ENCODE measurements at regions not wholly inside any gene's neighbourhood (a gene's known extent, or its start where the extent isn't known, plus 50 kb on each side); places are given as distances from the start of the nearest gene placed in this dataset.
A peak's percentile ranks its signal among the peaks of the same experiment; 100 is the strongest.
"Not testable (repeated sequence)": the region's sequence is repeated elsewhere in the genome, so short reads cannot be mapped to it uniquely, and the experiment has no call there.

GRCh38 chr1:149635290-149635899 lies 51.7 kb downstream of the PPIAL4C start:
- not testable (repeated sequence) for DNase-seq (ENCODE audit: low read depth in 2 of 2)

- DNase-seq (ENCODE audit: low read depth in 2 of 2): peak in 1 of 2 donors; percentile 58
These were observed 52.9 kb downstream of the PPIAL4C start for GRCh38 chr1:149636286-149637122.

GRCh38 chr1:149638481-149638880 lies 54.8 kb downstream of the PPIAL4C start:
- DNase-seq (ENCODE audit: low read depth in 2 of 2): not testable (repeated sequence)

GRCh38 chr1:149638901-149639658 lies 55.4 kb downstream of the PPIAL4C start:
- DNase-seq (ENCODE audit: low read depth in 2 of 2): not testable (repeated sequence)

- DNase-seq (ENCODE audit: low read depth in 2 of 2): not testable (repeated sequence)
These were observed 57.5 kb downstream of the PPIAL4C start for GRCh38 chr1:149641179-149641578.

- not testable (repeated sequence) for DNase-seq (ENCODE audit: low read depth in 2 of 2)
These were observed 61.2 kb downstream of the PPIAL4C start for GRCh38 chr1:149644818-149645217.

- not testable (repeated sequence) for DNase-seq (ENCODE audit: low read depth in 2 of 2)
These were observed 62.8 kb downstream of the PPIAL4C start for GRCh38 chr1:149646360-149647017.

GRCh38 chr1:149647018-149647373 lies 63.3 kb downstream of the PPIAL4C start:
- not testable (repeated sequence) for DNase-seq (ENCODE audit: low read depth in 2 of 2)

- not testable (repeated sequence) for DNase-seq (ENCODE audit: low read depth in 2 of 2)
These were observed 74.1 kb downstream of the PPIAL4C start for GRCh38 chr1:149657750-149658149.

GRCh38 chr1:149658175-149658574 lies 74.5 kb downstream of the PPIAL4C start:
- not testable (repeated sequence) for DNase-seq (ENCODE audit: low read depth in 2 of 2)

- DNase-seq (ENCODE audit: low read depth in 2 of 2): not testable (repeated sequence)
These were observed 81.0 kb downstream of the PPIAL4C start for GRCh38 chr1:149664624-149665023.

GRCh38 chr1:149665033-149665432 lies 81.4 kb downstream of the PPIAL4C start:
- DNase-seq (ENCODE audit: low read depth in 2 of 2): not testable (repeated sequence)

GRCh38 chr1:149665528-149665927 lies 81.9 kb downstream of the PPIAL4C start:
- DNase-seq (ENCODE audit: low read depth in 2 of 2): not testable (repeated sequence)

GRCh38 chr1:149673231-149673909 lies 89.7 kb downstream of the PPIAL4C start:
- DNase-seq (ENCODE audit: low read depth in 2 of 2): not testable (repeated sequence)

- not testable (repeated sequence) for DNase-seq (ENCODE audit: low read depth in 2 of 2)
These were observed 91.3 kb downstream of the PPIAL4C start for GRCh38 chr1:149674921-149675320.

GRCh38 chr1:149677359-149677758 lies 93.7 kb downstream of the PPIAL4C start:
- DNase-seq (ENCODE audit: low read depth in 2 of 2): not testable (repeated sequence)

- DNase-seq (ENCODE audit: low read depth in 2 of 2): not testable (repeated sequence)
These were observed 95.8 kb upstream of the FCGR1A start for GRCh38 chr1:149686593-149687238.

- not testable (repeated sequence) for DNase-seq (ENCODE audit: low read depth in 2 of 2)
These were observed 91.1 kb upstream of the FCGR1A start for GRCh38 chr1:149691399-149691798.

GRCh38 chr1:149692804-149693539 lies 89.5 kb upstream of the FCGR1A start:
- not testable (repeated sequence) for DNase-seq (ENCODE audit: low read depth in 2 of 2)

- DNase-seq (ENCODE audit: low read depth in 2 of 2): not testable (repeated sequence)
These were observed 87.4 kb upstream of the FCGR1A start for GRCh38 chr1:149695066-149695465.

Measured in dermis microvascular lymphatic vessel endothelial cell (primary cell).